GM12878 (cell line): ENCODE measurements at regions not wholly inside any gene's neighbourhood (a gene's known extent, or its start where the extent isn't known, plus 50 kb on each side); places are given as distances from the start of the nearest gene placed in this dataset.

Experiments
- ATAC-seq: fragments of 200-7000 bp; cut with Tn5 transposase; 3 replicates; pipeline ENCODE4 v1.9.1; 2020; ENCODE audit warnings: mild to moderate bottlenecking, moderate library complexity
- BruUV-seq: library from RNA; stranded (reverse); fragments of 400-500 nt; replicated peaks from 2 replicates; lab custom pipeline; 2021; lab: Mats Ljungman, UMichigan
- CTCF ChIA-PET: fragments of 300-600 bp; sonication (Branson Sonifier 250); formaldehyde crosslinking; extraction: SDS; loops from one replicate; lab custom pipeline; 2021; ENCODE audit warnings: inconsistent platforms; lab: Yijun Ruan, JAX
- POLR2A ChIA-PET: fragments of 350-600 bp; formaldehyde crosslinking; extraction: SDS; loops from one replicate; lab custom pipeline; 2021; ENCODE audit warnings: inconsistent platforms; lab: Charles Lee
- RAD21 ChIA-PET: fragments of 300-600 bp; sonication (Branson Sonifier 250); formaldehyde crosslinking; loops from one replicate; lab custom pipeline; 2023; ENCODE audit warnings: antibody characterized with exemption; ENCODE audit not compliant: unreplicated experiment; lab: Charles Lee
- SMC1A ChIA-PET: fragments of 300-600 bp; sonication (Branson Sonifier 250); formaldehyde crosslinking; loops from one replicate; lab custom pipeline; 2023; ENCODE audit not compliant: unreplicated experiment, uncharacterized antibody; lab: Charles Lee
- DNase-seq: peaks from one replicate; pipeline ENCODE4 v3.0.0-alpha.2; 2011; ENCODE audit warnings: low read depth, low spot score
- FAIRE-seq: peaks from 3 replicates; lab custom pipeline; 2011; peaks lifted over from hg19 to GRCh38; lab: Jason Lieb, UNC
- H2AFZ ChIP-seq: 2 replicates; pipeline ENCODE4 v1.6.0; 2011; ENCODE audit warnings: low read depth, low read length, control low read depth; ENCODE audit not compliant: control insufficient read depth
- H3K27ac ChIP-seq: 2 replicates; pipeline ENCODE4 v1.5.1; 2011; ENCODE audit warnings: control low read depth; ENCODE audit not compliant: control insufficient read depth, insufficient read depth
- H3K27me3 ChIP-seq, 2 experiments: replicated peaks in 1 of 2; 2 replicates each; pipeline versions ENCODE4 v1.6.0 to v1.6.1; 2011; ENCODE audit warnings: low read length in 1 of 2; ENCODE audit not compliant: control insufficient read depth in 2 of 2, insufficient read depth in 2 of 2
- H3K36me3 ChIP-seq, 2 experiments: 2 replicates each; pipeline ENCODE4 v1.5.1; 2011; ENCODE audit warnings: low read length in 1 of 2; ENCODE audit not compliant: control insufficient read depth in 2 of 2, insufficient read depth in 2 of 2
- H3K4me1 ChIP-seq: 2 replicates; pipeline ENCODE4 v1.6.1; 2011; ENCODE audit warnings: mild to moderate bottlenecking, low read length, moderate library complexity, mixed read lengths; ENCODE audit not compliant: control insufficient read depth, insufficient read depth
- H3K4me2 ChIP-seq: 2 replicates; pipeline ENCODE4 v1.6.0; 2011; ENCODE audit warnings: control low read depth; ENCODE audit not compliant: control insufficient read depth, insufficient read depth
- H3K4me3 ChIP-seq: fragments of 200-600 bp; sonication (generic); 2 replicates; pipeline ENCODE4 v1.5.1; 2016
- H3K79me2 ChIP-seq: 2 replicates; pipeline ENCODE4 v1.6.0; 2011; ENCODE audit warnings: low read length; ENCODE audit not compliant: control insufficient read depth, insufficient read depth
- H3K9ac ChIP-seq: 2 replicates; pipeline ENCODE4 v1.8.0; 2011; ENCODE audit warnings: low read length, control low read depth, mixed read lengths; ENCODE audit not compliant: control insufficient read depth, insufficient read depth
- H3K9me3 ChIP-seq: replicated peaks from 3 replicates; pipeline ENCODE4 v1.5.1; 2011; ENCODE audit warnings: mild to moderate bottlenecking, low read length; ENCODE audit not compliant: control insufficient read depth, insufficient read depth
- H4K20me1 ChIP-seq: 2 replicates; pipeline ENCODE4 v1.6.0; 2011; ENCODE audit not compliant: control insufficient read depth, insufficient read depth
- FOS ChIP-seq: IDR thresholded peaks from 3 replicates; pipeline ENCODE4 v1.6.1; 2011; ENCODE audit warnings: borderline replicate concordance; ENCODE audit not compliant: insufficient read length; ENCODE audit errors: extremely low read depth
- MAX ChIP-seq: IDR thresholded peaks from 2 replicates; pipeline ENCODE4 v1.6.1; 2012; ENCODE audit warnings: low read depth, low read length, improper control_type of control experiment
- MEF2B ChIP-seq: fragments of 450-650 bp; IDR thresholded peaks from 2 replicates; pipeline ENCODE4 v1.6.1; 2018; ENCODE audit warnings: mild to moderate bottlenecking, moderate library complexity; ENCODE audit not compliant: partially characterized antibody, poor library complexity, severe bottlenecking
- MXI1 ChIP-seq: fragments of 150-350 bp; IDR thresholded peaks from 2 replicates; pipeline ENCODE4 v1.6.1; 2011; ENCODE audit warnings: low read depth, mild to moderate bottlenecking, inconsistent platforms, low read length, improper control_type of control experiment
- MYB ChIP-seq: fragments of 150-350 bp; IDR thresholded peaks from 2 replicates; pipeline ENCODE4 v1.6.1; 2014; ENCODE audit warnings: mild to moderate bottlenecking, low read depth, low read length, borderline replicate concordance
- MYC ChIP-seq: IDR thresholded peaks from 2 replicates; pipeline ENCODE4 v1.6.1; 2011; ENCODE audit warnings: mild to moderate bottlenecking, low read length, moderate library complexity, inconsistent platforms; ENCODE audit not compliant: insufficient read depth, insufficient replicate concordance, insufficient read length, severe bottlenecking
- NFXL1 ChIP-seq: fragments of 450-650 bp; IDR thresholded peaks from 2 replicates; pipeline ENCODE4 v1.6.1; 2017; ENCODE audit warnings: antibody characterized with exemption, mild to moderate bottlenecking, borderline replicate concordance
- NFYB ChIP-seq: IDR thresholded peaks from 2 replicates; pipeline ENCODE4 v1.6.1; 2011; ENCODE audit warnings: low read depth, mild to moderate bottlenecking, low read length, improper control_type of control experiment, moderate library complexity; ENCODE audit not compliant: insufficient read depth
- SREBF2 ChIP-seq: IDR thresholded peaks from 2 replicates; pipeline ENCODE4 v1.6.1; 2012; ENCODE audit warnings: mild to moderate bottlenecking, low read length
- ZNF592 ChIP-seq: fragments of 450-650 bp; IDR thresholded peaks from 2 replicates; pipeline ENCODE4 v1.6.1; 2017; ENCODE audit warnings: mild to moderate bottlenecking, moderate library complexity
- WGBS: methylation state at CpG from one replicate; pipeline ENCODE4 v1.1.6; 2016; ENCODE audit warnings: low lambda C conversion rate; ENCODE audit not compliant: insufficient replicate concordance, insufficient coverage; ENCODE audit errors: missing lambda C conversion rate; 5-methylcytosine and 5-hydroxymethylcytosine counted together
- in situ Hi-C: fragments of 300-500 bp; cut with MboI; formaldehyde crosslinking; loops from 9 replicates; pipeline ENCODE4 v1.14.3; 2018; ENCODE audit warnings: mixed read lengths
- intact Hi-C: fragments of 100-400 bp; cut with micrococcal nuclease; formaldehyde crosslinking; loops from one replicate; pipeline ENCODE4 v1.14.2; 2022; ENCODE audit not compliant: unreplicated experiment
- TF ChIP-seq, protein P1 (sequence below): IDR thresholded peaks from 2 replicates; pipeline ENCODE4 v1.6.1; 2011; ENCODE audit warnings: borderline replicate concordance, low read depth, mild to moderate bottlenecking, moderate library complexity, low read length; ENCODE audit not compliant: insufficient read depth, poor library complexity, severe bottlenecking
- TF ChIP-seq, protein P2 (sequence below): IDR thresholded peaks from 2 replicates; pipeline ENCODE4 v1.6.1; 2011; ENCODE audit warnings: borderline replicate concordance, low read depth, mild to moderate bottlenecking, moderate library complexity, mixed read lengths, low read length; ENCODE audit not compliant: insufficient read depth; ENCODE audit errors: extremely low read length

GRCh38 chr6:54578261-54578660 is 268.3 kb upstream of the FAM83B start:
- ATAC-seq: no peak
- ChIA-PET CTCF (no interaction called here), SMC1A (interaction anchor here (0.9 kb wide), 1 partner anchor 8 kb away, joined by 3 read pairs; no protein-coding TSS in a partner anchor), RAD21 (no interaction called here), POLR2A (no interaction called here)
- Histone ChIP-seq H4K20me1 (no peaks in the 10 kb centered on the region), H3K27ac (no peak overlapping the region), H3K36me3 (no peaks in the 10 kb centered on the region), H3K9me3 (no peaks in the 10 kb centered on the region), H2AFZ (no peak overlapping the region), H3K9ac (no peak overlapping the region), H3K4me2 (no peak overlapping the region), H3K4me3 (no peak overlapping the region), H3K79me2 (no peaks in the 10 kb centered on the region), H3K27me3 (no peaks in the 10 kb centered on the region), H3K4me1 (no peaks in the 10 kb centered on the region)
- WGBS: 2% methylated on average over 3 of the region's 3 CpGs
- TF ChIP-seq MYB (no peak), ZNF592 (no peak), SREBF2 (no peak), MYC (no peak), MEF2B (no peak), NFYB (no peak), MXI1 (no peak), MAX (no peak), FOS (no peak), NFXL1 (no peak)
- TF ChIP-seq, protein P1, sequence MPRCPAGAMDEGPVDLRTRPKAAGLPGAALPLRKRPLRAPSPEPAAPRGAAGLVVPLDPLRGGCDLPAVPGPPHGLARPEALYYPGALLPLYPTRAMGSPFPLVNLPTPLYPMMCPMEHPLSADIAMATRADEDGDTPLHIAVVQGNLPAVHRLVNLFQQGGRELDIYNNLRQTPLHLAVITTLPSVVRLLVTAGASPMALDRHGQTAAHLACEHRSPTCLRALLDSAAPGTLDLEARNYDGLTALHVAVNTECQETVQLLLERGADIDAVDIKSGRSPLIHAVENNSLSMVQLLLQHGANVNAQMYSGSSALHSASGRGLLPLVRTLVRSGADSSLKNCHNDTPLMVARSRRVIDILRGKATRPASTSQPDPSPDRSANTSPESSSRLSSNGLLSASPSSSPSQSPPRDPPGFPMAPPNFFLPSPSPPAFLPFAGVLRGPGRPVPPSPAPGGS: no peak
- TF ChIP-seq, protein P2, sequence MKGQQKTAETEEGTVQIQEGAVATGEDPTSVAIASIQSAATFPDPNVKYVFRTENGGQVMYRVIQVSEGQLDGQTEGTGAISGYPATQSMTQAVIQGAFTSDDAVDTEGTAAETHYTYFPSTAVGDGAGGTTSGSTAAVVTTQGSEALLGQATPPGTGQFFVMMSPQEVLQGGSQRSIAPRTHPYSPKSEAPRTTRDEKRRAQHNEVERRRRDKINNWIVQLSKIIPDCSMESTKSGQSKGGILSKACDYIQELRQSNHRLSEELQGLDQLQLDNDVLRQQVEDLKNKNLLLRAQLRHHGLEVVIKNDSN: no peak
- DNase-seq: no peak
- intact Hi-C loops (no loop called here), in situ Hi-C loops (no loop called here)
- FAIRE-seq: no peak
- BruUV-seq: no TSS peak
